HG02943 (cell line): ENCODE measurements at regions not wholly inside any gene's neighbourhood (a gene's known extent, or its start where the extent isn't known, plus 50 kb on each side); places are given as distances from the start of the nearest gene placed in this dataset.
"Not testable (repeated sequence)": the region's sequence is repeated elsewhere in the genome, so short reads cannot be mapped to it uniquely, and the experiment has no call there.

Experiments
- ATAC-seq: cut with Tn5 transposase; IDR thresholded peaks from one replicate; pipeline ENCODE4 v1.9.1; 2021; ENCODE audit warnings: mild to moderate bottlenecking, low read depth, moderate library complexity; ENCODE audit not compliant: unreplicated experiment

DNA sequence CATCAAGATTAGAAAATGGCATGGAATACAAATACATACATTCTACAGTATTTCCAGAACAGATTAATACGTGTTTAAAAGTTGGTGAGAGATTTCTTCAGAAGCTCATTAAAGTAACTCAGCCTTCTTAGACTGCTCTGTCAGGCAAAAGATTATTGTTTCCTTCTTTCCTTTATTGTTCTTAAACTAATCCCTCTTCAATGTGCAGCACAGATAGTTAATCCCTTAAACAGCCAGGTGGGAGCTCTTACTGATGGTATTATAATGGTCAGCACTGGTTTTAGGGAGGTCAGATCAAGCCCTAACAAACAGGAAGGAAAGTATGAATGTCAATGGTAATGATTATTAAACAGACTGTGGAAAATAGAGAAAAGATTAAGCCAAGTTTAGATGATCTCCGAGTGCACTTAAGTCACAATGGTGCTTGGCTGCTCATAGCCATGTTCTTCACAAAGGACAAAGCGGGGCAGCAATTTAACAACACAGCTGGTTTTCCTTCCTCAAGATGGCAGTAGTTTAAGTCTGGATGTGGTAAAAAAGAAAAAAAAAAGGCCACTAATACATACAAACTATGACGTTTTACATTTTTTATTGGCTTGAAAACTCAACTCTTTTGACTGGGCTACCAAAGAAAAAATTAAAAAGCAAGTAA, 992.6 kb downstream of the PCDH9 start:
- ATAC-seq = no peak

DNA sequence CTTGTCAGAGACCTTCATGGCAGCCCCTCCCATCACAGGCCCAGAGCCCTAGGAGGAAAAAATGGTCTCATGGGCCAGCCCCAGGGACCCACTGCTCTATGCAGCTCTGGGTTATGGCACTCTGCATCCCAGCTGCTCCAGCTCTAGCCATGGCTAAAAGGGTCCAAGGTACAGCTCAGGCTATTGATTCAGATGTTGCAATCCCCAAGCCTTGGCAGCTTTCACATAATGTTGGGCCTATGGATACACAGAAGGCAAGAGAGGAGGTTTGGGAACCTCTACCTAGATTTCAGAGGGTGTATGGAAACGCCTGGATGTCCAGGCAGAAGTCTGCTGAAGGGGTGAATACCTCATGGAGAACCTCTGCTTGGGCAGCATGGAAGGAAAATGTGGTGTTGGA, 996.0 kb downstream of the PCDH9 start:
- no peak for ATAC-seq

DNA sequence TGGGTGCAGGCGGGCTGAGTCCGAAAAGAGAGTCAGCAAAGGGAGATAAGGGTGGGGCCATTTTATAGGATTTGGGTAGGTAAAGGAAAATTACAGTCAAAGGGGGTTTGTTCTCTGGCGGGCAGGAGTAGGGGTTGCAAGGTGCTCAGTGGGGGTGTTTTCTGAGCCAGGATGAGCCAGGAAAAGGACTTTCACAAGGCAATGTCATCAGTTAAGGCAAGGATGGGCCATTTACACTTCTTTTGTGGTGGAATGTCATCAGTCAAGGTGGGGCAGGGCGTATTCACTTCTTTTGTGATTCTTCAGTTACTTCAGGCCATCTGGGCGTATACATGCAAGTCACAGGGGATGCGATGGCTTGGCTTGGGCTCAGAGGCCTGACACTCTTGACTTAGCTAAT, 998.2 kb downstream of the PCDH9 start:
- ATAC-seq = not testable (repeated sequence)

DNA sequence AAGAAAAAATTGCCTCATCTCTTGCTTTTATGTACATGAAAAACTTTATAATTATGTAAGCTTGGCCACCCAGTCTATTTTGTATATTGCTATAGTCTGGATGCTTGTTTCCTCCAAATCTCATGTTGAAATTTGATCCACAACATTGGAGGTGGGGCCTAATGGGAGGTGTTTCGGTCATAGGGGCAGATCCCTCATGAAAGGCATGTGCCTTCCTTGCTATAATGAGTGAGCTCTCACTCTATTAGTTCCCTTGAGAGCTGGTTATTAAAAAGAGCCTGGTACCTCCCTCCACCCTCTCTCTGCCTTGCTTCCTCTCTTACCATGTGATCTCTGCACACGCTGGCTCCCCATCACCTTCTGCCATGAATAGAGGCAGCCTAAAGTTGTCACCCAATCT, 1005.1 kb downstream of the PCDH9 start:
- no peak for ATAC-seq

DNA sequence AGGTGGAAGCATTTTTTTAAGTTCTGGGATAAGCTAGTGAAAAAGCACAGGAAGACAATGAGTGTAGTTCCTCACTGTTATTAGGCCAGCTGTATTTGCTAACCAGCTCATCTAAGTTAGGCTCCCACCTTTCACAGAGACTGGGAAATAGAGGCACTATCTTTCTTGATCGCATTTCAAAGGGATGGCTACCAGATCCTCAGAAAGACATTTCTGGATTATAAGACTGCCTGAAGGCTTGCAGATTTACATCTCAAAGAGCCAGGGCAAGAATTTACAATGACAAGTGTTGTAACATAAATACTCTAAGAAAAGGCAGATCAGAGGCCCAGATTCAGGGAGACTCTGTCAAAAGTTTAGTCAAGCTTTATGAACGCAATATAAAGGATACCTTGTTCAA, 1005.5 kb downstream of the PCDH9 start:
- no peak for ATAC-seq

DNA sequence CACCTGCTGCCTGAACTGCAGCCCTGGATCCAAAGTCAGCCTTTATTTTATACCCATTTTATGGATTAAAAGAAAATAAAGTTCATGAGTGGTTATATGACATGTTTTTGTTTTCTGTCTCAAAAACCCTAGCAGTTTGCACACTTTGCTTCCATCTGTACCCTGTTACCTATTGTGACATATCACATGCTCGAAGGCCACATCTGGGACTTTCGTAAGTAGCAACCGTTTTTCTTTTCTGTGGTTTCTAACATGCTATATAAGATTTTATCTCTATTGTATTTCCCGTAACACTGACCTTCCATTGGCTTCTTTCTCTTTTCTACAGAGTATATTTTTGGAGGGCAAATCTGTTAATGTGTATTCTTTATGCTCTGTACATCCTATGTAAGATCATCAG, 1007.2 kb downstream of the PCDH9 start:
- no peak for ATAC-seq

DNA sequence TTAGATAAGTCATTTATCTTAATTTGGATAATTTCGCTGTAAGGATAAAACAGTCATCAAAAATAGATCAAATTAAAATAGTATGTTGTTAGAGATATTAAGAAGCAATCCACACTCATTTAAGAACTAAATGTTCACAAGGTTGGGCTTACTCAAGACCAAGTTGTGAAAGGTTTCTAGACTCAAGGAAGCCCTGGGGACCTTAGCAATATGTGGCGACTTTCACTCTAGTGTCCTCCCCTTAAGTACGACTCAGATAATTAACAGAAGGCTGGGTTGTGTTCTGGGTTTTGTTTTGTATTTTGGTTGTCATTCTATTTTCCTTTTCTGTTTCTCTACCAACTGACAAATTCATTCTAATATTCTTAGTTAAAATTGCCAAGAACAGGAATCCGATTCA, 1008.0 kb downstream of the PCDH9 start:
- no peak for ATAC-seq

DNA sequence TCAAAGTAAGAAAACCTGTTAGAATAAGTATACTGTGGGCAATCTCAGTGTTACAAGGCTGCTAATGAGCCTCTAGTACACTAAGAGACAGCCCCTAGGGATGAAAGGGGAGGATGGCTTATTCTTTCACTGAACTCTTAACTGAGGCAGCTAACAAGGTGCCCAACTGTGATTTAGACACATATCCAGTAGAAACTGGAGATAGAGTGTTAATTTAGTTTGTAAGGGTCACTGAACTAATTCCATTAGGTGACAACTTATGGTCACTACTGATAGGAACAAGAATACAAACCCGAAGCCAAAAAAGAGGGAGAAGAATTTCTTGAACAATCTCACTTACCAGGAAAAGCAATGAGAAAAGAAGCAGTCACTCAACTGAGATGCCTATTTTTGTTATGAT, 1010.6 kb downstream of the PCDH9 start:
- ATAC-seq = no peak

DNA sequence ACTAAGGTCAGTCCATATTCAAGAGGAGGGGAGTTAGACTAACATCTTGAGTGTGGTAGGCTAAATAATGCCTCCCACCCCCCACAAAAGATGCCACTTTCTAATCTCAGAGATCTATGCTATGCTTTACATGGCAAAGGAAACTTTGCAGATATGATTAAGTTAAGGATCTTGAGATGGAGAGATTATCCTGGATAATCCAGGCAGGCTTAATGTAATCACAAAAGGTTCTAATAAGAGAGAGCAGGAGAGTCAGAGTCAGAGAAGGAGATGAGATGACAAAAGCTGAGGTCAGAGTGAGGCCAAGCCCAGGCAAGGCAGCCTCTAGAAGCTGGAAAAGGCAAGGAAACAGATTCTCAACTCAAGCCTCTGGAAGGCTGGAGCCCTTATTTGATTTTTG, 1011.6 kb downstream of the PCDH9 start:
- ATAC-seq = no peak

DNA sequence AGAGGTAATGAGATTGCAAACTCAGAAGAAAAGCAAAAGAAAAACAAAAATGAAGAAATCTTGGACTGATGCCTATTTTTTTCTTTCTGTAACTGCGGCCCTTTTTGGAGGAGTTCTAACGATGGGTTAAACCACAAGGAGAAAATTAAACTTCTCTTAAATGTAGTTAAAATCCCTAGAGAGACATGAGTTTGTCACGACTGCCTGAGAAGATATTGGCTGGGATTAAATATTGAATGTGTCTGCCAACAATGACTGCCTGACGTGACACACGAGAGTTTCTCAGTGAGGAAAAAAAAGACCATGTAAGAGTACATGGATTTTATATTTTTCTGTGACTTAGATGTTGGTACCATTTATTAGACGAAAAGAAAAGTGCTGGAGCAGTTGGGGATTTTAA, 1013.4 kb downstream of the PCDH9 start:
- no peak for ATAC-seq

DNA sequence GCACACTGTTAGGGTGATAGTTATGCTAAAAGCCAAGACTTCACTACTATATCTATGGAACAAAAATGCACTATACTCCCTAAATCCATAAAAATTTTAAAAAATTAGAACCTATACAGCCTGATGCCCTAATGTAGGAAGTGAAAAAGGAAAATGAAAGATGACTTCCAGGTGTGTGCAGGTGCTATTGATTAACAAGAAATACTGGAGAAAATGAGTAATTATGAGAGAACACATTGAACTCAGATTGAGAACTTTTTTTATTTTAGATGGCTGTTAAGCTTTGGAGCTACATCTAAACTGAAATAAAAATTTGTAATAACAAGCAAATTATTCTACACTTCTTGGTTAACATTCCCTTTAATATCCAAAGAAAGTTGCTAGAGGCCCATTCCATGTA, 1015.7 kb downstream of the PCDH9 start:
- ATAC-seq = no peak

DNA sequence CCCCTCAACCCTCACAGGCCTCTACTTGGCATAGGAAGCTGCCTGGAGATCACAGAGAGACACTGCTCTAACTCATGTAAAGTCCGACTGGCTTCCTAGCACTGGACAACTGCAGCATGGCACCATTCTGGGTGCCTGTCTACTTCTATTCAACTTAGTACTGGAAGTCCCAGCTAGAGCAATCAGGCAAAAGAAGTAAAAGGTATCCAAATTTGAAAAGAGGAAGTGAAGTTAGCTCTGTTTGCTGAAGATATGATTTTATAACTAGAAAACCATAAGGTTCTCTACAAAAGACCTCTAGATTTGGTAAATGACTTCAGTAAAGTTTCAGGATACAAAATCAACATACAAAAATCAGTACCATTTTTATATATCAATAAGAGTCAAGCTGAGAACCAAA, 1017.6 kb downstream of the PCDH9 start:
- peak; percentile 57 for ATAC-seq

DNA sequence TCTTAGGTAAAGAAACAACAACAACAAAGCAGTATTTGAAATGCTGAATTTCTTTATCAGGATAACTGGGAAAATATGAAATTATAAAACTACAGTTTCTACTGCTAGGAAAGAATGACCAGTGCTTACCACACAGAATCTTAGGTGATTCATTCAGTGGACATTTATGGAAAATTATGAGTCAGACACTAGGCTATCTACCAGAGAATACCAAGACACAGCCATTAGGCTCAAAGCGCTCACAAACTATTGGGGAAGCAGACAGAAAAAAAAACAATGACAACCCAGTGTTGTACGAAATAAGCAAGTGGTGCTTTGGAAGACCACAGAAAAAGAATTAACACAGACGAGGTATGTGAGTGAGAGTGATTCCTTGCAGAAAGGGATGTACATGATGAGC, 1019.5 kb downstream of the PCDH9 start:
- ATAC-seq = no peak

DNA sequence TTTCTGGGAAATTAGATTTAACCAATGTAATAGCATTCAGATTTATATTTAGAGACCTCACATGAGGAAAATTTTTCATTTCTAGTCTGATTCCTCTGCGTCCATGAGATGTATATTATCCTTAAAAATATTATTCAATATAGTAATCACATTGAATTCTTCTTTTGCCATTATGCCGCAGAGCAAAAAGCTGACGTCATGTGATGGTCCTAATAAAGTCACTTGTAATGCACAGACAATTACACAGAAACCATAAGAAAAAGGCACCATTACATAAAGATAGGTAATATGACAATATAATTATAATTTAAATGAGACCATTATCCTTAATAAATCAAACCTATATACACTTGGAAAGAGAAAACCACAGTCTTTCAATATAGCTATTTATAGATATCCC, 1021.5 kb downstream of the PCDH9 start:
- ATAC-seq = no peak

DNA sequence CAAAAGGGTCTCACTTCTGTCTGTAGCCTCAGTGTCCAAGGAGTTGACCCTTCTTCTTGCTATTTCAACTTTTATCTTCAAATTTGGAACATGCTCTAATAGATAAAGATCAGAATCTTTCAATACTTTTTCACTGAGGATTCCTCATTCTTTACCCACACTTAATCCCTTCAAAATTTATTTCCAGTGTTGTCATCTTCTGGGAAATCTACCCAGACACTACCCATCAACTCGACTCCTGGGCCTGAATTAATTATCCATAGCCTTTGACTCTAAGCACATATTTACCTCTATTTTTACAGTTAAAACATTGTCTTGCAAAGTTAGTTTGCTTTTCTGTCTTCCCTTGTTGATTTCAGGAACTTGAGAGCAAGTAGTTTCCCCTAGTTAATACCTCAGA, 1022.5 kb downstream of the PCDH9 start:
- ATAC-seq = no peak

DNA sequence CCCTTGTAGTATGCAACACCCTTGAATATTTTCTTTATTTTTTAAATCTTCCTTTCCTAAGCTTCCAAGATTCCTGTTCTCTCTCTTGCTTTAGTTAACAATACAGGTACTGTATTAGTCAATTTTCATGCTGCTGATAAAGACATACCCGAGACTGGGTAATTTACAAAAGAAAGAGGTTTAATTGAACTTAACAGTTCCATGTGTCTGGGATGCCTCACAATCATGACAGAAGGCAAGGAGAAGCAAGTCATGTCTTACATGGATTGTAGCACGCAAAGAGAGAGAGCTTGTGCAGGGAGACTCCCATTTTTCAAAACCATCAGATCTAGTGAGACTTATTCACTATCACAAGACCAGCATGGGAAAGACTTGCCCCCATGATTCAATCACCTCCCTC, 1024.3 kb downstream of the PCDH9 start:
- no peak for ATAC-seq

DNA sequence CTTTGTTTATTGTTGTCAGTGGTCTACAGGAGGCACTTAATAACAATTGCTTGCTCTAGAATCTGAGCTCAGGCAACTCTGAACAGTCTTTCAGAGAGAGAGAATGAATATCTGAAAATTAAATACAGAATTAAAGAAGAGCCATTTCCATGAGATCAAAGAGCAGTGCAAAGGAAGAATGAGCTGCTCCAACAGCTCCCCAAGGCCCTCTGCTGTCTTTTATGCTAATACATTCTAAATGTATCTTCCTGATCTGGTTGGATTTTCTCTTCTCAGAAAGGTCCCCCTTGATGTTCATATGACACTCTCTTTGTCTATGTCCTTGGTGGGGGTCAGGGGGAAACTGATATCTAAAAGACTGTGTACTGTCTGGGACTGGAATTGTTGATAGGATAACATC, 1029.6 kb downstream of the PCDH9 start:
- ATAC-seq = no peak

DNA sequence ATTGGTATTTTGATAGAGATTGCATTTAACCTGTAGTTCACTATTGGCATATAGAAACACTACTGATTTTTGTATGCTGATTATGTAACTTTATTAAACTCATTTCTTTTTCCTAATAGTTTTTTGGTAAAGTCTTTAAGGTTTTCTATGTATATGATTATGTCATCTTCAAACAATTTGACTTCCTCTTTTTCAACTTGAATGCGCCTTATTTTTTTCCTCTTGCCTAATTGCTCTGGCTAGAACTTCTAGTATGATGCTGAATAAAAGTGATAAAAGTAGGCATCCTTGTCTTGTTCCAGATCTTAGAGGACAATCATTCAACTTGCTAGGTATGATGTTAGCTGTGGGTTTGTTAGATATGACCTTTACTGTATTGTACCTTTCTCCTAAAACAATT, 1034.9 kb downstream of the PCDH9 start:
- no peak for ATAC-seq

DNA sequence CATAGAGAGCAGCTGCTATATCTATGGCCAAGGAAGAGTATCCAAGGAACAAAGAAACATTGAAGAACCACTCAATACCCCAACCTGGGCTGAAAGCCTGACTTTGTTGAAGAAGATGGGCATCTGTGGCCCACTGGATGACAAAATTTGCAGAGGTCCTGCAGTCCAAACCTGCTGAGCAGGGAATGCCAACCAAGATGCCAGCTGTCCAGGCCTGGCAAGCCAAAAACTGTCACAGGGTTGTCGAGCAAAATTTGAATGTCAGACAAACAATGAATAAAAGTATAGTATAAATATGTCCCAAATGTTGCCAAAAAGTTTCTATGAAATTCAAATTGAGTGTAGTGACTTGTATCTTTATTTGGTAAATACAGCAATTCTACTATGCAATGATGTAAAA, 1040.2 kb downstream of the PCDH9 start:
- ATAC-seq = no peak

DNA sequence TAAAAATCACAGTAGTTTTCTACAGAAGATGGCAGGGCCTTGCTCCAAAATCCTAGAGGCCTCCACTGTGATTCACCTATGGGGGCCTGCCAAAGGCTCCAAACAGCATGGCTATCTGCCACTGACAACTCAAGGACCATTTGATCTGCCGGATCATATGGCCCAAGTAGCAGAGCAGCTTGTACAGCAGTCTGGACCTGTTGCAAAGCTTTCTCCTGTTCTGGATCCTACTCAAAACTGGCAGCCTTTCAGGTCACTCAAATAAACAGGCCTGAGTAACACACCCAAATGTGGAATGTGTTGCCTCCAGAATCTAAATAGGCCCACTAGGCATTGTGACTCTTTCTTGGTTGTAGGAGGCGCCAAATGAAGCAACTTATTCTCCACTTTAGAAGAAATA, 1049.3 kb downstream of the PCDH9 start:
- no peak for ATAC-seq

DNA sequence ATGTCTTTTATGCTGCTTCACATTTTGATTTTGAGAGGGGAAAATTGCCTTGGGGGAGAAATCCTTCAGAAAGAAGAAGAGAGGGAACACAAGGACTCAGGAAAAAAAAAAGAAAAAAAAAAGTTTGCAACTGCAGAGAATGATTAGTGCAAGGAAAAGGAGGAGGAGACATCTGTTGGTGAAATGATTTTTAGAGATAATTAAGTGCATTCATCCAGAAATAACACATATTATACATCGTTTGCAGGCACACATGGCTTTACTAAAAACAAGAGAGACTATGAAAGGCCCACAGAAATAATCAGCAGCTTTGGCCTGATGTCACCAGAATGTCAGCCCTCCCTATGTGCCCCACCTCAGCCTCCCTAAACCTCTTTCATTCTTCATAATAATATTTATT, 1058.2 kb downstream of the PCDH9 start:
- ATAC-seq = no peak

DNA sequence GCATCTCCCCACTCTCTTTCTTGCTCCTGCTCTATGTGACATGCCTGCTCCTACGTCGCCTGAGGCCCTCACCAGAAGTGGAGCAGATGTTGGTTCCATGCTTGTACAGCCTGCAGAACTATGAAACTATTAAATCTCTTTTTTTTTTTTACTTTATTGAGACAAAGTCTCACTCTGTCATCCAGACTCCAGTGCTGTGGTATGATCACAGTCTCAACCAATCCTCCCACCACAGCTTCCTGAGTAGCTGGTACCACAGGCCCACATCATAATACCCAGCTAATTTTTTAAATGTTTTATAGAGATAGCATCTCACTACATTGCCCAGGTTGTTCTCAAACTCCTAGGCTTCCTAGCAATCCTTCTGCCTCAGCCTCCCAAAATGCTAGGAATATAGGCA, 1067.7 kb downstream of the PCDH9 start:
- no peak for ATAC-seq

DNA sequence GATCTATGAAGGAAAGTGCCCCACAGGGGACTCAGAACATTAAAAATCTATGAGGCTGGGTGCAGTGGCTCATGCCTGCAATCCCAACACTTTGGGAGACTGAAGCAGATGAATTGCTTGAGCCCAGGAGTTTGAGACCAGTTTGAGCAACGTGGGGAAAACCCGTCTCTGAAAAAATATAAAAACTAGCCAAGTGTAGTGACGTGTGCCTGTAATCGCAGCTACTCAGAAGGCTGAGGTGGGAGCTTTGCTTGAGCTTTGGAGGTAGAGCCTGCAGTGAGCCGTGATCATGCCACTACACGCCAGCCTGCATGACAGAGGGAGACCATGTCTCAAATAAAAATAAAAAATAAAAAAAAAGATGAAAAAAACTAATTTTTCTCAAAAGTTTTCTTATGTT, 1070.6 kb downstream of the PCDH9 start:
- ATAC-seq = no peak
